ENCODE measurements at regions not wholly inside any gene's neighbourhood (a gene's known extent, or its start where the extent isn't known, plus 50 kb on each side); places are given as distances from the start of the nearest gene placed in this dataset.

- TF ChIP-seq CTCF (IDR thresholded peaks at IDR 0.05) (no peak), POLR2A (IDR thresholded peaks at IDR 0.05) (no peak), POLR2AphosphoS5 (IDR thresholded peaks at IDR 0.05; ENCODE audit: insufficient read depth in 1 of 2, low read depth in 1 of 2) (no peak)
Observed at GRCh38 chr2:23146011-23146410, 239.0 kb upstream of the KLHL29 start.

Measured in vagina (tissue), 2 donors.